ENCODE measurements at regions not wholly inside any gene's neighbourhood (a gene's known extent, or its start where the extent isn't known, plus 50 kb on each side); places are given as distances from the start of the nearest gene placed in this dataset.

DNA sequence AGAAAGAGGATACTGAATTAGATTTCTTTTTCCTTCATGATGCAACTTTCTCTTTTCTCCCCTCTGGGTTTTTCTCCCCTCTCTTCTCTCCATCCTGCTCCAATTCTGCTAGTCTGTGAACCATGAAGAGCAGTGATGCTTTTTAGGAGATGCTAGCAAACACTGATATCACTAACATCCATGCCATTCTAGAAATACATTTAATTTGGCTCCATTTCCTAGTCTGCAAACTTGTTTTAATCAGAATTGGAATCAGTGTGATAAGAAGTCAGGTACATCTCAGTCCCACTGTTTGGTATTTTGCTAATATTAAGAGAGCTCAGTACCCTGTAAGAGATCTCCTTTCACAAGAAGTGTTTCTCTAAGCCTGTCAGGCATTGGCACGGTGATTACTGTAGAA, 437.1 kb downstream of the RWDD3 start:
- DNase-seq (ENCODE audit: low spot score) = no peak

DNA sequence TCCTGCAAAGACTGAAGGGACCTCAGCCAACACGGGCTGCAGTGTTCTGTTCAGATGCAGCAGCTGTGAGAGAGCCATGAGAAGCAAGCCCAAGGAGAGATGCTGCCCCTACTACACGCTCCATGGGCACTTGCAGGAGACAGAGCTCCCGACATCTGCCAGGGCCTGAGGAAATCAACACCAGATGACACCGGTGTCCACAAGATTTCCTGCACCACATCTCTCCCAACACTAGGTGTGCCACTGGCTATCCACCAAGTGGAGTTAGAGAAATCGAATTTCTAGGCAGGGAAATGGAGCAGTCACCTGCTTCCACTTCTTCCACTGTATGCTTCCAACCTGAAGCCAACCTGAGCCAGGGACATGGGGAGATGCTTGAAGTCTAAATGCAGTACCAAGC, 445.3 kb downstream of the RWDD3 start:
- no peak for DNase-seq (ENCODE audit: low spot score)

DNA sequence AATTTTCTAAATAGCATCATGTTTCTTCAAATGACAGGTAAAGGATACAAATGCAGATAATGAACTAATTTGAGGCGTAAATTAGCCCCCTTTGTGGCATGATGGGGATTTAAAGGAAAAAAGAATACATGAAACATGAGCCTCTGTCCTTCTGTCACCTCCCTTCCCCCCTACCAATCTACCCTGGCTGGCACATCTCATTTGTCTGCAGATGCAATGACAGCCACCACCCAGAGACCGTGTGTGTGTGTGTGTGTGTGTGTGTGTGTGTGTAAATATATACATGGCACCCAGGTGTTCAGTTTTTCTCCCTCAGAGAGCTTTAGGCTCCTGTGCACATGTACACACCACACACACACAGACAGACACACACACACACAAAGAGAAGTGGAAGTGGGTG, 451.1 kb downstream of the RWDD3 start:
- DNase-seq (ENCODE audit: low spot score) = no peak

DNA sequence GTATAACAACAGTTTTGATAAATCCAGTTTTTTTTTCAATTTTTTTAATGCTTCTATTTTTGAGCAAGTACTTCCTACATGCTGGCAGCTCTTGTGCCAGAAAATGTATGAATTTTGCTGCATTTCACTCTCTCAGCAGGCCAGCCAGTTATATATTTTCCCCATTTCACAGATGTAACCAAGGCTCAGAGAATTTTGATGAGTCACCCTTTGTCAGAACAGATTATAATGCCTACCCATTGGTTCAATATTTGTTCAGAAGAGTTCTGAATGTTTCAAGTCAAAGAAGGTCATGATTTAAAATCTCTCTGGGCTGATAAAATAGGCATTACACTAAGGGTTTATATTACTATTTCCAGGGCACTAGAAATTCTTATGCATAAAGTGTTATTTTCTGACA, 452.2 kb downstream of the RWDD3 start:
- no peak for DNase-seq (ENCODE audit: low spot score)

DNA sequence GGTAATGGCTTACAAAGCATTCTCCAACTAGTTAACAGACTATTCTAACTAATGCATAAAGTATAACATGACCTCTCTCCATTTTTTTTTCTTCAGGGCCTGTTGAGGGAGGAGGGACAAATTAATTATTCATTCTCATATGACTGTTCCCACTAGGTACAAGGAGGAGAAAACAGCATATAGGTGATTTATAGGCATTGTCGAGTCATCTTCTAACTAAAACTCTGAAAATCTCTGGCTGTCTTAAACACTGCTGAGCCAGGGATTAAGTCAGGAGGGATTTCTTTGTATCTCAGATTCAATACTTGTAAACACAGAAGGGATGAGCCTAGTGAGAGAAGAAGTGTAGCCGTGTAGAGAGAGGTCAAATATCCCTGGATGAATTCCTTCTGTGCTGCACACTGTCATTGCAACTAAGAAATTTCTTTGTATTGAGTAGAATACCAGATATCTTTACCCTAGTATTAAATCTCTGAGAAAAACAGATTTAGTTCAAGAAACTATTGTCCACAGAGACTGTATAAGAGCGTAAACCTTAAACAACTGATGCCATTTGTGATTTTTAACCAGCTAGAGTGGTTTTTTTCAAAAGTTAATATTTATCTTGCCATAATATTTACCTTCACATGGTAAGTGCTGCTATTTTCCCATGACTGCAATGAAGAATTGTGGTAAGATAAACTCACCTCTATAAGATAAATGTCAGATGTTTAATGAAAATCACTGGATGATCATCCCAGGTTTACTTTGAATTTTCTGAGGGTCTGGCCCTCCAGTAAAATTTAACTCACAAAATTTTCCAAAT, 465.3 kb downstream of the RWDD3 start:
- DNase-seq (ENCODE audit: low spot score) = no peak

DNA sequence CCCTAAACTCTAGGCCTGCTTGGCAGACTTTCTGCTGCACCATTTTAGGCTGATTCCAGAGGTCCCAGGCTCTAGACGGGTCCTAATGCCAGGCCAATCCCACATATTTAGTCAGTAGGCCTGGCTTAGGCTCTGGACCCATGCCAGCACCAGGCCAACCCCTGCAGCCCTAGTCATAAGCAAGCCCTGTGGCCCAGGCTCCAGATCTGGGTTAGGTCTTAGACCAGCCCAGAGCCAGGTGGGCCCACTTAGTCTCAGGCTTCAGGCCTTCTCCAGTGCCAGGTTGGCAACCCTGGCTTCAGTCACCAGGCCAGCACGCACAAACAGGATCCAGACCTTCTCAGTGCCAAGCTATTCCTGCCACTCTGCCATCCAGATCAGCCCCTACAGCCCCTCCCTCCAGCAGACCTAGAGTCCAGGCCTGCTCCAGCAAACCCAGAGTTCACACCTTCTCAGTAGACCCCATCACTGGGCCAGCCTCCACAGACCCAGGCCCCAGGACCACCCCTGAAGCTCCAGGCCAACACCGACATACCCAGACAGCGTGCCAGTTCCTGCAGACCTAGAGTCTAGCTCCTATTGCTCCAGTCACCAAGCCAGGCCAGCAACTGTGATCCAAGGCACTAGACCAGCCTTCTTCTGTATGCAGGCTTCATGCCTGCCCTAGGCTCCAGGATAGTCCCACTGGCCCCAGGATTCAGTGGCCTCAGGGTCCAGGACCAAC, 467.6 kb downstream of the RWDD3 start:
- DNase-seq (ENCODE audit: low spot score) = no peak

DNA sequence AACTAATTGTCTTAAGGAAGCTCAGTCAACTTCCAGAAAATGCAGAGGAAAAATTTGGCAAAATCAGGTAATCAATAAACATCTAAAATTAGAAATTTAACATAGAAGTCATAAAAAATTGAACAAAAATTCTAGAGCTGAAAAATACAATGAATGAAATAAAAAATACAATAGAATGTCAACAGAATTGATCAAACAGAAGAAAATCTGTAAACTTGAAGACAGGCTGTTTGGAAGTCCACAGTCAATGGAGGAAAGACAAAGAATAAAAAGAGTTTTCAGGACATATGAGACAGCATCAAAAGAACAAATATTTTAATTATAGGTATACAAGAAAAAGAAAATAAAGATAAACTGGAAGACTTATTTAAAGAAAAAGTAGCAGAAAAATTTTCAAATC, 469.0 kb downstream of the RWDD3 start:
- DNase-seq (ENCODE audit: low spot score) = no peak

DNA sequence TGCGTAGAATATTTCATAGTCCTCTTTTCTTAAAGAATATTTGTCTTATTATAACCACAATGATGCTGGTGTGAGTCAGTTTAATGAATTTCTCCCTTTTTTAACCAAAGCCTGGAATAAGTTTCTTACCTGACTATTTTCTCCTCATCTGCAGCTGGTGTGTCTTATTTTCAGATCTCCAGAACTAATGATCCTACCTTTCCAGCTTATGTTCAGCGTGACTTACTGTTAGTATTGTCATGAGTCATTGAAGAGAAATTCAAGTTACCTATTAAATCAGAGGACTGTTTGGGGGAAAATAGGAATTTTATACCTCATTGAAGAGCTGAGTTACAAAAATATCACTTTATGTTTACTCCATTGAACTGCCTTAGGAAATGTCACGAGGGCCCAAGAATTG, 482.1 kb downstream of the RWDD3 start:
- no peak for DNase-seq (ENCODE audit: low spot score)

DNA sequence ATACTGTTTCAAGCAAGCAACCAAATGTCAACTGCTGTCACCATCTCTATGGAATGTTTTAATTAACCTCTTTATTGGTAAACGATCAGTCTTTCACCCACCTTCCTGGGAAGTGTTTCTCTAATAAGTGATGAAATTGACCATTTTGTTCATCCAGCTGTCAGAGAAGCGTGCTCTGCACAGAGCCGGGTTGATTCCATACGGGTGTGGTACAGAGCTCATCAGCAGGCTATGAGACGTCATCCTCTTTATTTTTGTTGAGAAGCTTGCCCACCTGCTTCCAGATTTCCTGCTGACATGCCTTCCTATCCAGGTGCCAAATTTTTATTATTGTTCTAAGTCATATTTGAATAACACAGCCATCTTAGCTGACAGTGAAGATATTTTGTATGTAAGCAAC, 482.5 kb downstream of the RWDD3 start:
- no peak for DNase-seq (ENCODE audit: low spot score)

DNA sequence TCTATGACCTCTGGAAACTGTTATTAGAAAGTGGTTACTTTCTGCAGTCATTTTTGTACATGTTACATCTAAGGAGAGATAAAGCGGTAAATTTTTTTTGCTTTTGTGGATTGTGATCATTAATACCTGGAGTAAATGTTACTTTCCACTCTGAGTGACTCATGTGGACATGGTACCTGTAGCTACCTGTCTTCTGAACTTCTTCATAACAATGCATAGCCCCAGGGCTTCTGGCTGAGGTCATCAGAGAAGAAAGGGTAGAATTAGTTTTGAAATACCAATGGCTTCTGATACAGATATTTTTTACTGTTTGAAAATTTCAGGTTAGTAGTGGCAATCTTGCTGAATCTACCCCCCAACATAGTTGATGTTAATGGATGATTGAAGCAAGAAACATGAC, 489.3 kb downstream of the RWDD3 start:
- no peak for DNase-seq (ENCODE audit: low spot score)

DNA sequence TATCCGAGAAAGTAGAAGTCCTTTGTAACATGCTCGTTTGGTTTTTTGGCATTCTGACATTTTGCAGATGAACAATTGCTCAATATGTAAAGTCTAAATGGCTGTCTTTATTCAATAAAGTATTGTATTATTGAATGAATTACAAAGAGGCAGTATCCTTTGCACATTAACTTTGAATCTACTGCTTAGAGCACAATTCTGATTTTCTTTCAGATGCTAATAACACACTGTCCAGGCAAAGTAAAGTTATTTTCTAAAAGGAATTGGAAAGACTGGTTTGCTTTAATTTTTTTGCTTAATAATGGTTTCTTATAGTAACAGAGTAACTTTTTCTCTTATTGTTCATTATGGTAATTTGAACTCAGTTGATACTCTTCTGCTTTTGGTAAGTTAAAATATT, 494.8 kb downstream of the RWDD3 start:
- no peak for DNase-seq (ENCODE audit: low spot score)

DNA sequence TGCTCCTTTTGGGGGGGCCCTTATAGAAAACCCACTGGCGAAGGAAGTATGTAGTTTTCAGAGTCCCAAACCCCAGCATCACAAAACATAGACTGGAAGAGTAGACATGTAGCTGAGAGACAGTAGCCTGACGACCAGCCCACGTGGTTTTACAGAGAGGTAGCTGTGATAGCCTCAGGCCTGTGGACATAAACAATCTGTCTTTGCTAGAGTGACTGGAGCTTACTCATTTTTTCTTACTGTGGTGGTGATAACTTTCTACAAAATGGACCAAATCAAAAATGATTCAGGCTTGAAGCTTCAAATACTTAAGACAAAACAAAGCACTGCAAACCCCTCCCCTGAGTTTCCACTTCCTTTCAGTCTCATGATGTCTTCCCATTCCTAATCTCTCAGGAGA, 497.0 kb downstream of the RWDD3 start:
- no peak for DNase-seq (ENCODE audit: low spot score)

DNA sequence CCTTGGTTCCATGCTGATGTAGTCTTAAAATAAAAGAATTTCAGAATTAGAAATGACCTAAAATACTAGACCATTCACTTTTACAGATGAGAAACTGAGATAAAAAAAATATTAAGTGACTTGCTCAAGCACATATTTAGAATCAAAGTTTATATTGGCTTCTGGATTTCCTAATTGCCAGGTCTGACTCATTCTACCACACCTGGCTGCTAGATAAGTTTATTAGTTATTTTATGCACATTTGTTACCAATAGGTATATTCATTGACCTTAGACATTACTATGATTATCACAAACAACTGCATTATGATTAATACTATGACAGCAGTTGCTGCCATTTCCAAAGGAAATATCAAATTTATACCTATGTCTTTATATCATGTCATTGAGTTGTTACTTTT, 497.5 kb downstream of the RWDD3 start:
- DNase-seq (ENCODE audit: low spot score) = no peak

DNA sequence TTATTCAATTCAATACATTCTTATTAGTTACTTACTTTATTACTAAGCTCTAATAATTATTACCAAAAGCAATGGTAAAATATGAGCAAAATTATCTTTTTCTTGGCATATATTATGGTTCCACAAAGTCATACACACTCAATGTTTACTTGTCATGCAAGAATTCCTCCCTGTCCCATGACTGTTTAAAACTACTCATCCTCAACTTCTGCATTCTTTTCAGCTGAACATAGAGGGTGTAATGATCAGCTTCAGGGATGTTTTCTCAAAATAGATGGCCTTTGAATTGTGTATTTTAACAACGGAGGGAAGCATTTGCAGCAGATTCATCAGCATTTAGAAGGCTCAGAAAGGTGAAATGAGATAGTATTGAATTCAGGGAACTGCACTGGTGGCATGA, 499.0 kb downstream of the RWDD3 start:
- no peak for DNase-seq (ENCODE audit: low spot score)

DNA sequence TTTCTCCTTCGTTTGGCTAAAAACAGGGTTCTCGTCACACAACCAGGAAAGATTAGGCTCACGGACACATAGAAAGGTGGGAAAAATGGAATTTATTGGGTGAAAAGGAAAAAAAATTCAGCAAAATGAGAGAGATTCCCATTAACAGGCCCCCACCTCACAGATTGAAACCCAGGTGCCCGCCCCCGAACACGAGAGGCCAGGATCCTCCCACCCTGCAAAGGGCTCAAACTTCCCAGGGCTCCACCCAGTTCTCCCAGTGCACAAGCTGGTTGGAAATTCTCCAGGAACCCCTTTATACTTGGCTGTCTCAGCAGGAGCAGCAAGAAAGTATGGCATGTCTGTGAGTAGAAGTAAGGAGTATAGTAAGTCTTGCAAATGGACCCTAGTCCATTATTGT, 499.7 kb downstream of the RWDD3 start:
- DNase-seq (ENCODE audit: low spot score) = no peak

DNA sequence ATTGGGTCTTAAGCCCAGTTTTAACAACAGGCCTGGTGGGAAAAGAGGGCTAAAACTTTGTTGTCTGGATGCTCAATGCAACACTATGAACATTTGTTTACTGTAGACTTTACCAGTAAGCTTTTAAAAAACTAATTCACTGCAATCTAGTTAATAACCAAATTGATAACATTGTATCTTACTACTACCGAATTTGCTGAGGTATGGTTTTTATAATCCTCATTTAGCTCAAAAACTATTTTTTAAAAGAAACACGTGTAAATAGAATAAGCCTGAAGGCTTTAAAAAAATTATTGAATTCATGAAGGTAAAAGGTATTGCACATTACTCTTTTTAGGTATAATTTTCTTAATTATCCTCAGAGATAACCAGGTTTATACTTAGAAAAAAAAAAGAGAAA, 500.6 kb downstream of the RWDD3 start:
- no peak for DNase-seq (ENCODE audit: low spot score)

DNA sequence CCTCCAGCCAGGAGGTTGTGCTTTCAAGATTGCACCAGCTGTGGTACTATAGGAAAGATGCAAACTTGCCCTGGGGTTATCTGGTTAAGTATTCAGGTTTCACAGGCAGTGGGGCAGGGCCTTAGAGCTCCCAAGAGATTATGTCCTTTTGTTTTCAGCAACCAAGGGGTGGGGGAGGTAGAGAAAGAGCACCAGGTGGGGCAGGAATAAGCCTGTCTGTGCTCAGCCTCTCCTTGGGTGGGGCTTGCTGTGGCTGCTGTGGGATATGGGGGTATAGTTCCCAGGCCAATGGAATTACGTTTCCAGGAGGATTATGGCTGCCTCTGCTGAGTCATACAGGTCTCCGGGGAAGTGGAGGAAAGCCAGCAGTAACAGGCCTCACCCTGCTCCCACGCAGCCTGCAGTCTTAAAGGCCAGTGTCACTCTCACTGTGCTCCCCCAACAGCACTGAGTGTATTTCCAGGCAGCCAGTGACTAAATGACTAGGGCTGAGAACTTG, 508.6 kb downstream of the RWDD3 start:
- no peak for DNase-seq (ENCODE audit: low spot score)

DNA sequence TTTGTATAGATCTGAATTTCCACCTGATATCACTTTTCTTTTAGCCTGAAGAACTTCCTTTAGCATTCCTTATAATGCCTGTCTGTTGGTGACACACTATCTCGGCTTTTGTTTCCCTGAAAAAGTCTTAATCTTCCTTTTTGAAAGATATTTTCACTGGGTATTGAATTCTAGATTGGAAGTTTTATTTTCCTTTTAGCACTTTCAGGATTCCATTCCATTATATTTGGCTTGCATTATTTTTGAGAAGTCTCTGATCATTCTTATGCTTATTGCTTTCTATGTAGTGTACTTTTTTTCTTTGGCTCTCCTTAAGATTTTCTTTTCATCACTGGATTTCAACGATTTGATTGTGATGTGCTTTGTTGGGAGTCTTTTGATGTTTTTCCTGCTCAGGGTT, 510.7 kb downstream of the RWDD3 start:
- no peak for DNase-seq (ENCODE audit: low spot score)

DNA sequence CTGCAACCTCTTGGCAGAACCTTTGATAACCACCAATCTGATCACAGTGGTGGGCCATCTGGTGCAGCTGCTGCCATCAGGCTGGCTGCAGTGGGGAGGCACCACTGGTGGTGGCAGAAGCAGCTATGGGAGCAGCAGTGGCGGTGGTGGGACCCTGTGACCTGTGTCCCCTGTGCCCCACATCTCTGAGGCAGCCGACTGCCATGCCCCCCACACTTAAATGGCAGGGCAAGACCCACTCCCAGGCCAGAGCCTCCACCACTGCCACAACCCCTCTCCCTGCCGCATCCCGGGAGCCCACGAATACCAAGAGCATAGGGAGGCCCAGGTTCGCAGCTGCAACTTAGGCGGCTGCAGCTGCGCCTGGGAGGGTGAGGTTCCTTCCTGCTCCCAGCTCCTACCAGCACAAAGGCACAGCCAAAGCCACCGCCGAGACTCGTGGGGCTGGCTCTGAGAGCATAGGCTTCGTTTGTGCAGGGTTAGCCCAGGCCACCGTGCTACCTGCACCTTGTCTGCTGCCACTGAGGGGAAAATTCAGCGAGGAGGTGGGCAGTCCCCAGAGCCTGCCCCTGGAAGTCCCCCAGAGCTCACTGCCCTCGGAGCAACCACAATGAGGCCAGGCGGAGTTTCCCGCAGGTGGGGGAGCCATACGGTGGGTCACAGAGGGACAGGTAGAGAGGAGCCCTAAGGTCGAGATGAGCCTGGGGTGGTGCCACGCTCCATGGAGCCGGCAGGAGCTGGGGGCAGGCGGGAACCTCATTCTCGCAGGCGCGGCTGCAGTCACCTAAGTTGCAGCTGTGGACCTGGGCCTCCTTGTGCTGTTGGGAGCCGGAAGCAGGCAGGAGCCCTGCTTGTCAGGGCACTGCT, 518.7 kb downstream of the RWDD3 start:
- no peak for DNase-seq (ENCODE audit: low spot score)

DNA sequence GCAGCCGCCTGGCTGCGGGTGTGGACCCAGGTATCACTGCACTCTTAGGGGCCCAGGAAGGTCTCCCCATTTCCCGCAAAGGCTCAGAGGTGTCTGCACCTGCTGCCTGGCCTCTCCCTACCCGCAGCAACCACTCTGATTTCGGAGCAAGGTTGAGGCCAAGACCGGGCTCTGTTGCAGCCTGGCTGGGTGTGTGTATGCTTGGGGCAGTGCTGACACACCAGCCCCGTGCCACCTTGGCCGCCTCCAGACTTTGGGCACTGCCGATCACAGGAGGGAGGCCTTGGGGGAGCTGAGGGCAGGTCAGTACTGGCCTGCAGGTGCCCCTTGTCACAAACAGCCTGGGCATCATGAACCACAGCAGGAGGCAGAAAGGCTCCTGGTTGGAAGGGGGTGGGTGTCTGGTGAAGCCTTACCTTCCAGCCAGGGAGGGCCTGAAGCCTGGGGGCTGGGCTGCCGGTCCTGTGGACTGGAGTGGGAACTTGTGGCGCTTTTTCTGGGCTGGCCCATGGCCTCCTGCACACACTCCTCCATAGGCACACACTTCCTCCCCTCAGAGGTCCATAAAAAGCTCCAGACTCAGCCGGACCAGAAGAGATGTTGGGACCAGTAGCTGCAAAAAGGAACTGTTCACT, 519.5 kb downstream of the RWDD3 start:
- no peak for DNase-seq (ENCODE audit: low spot score)

DNA sequence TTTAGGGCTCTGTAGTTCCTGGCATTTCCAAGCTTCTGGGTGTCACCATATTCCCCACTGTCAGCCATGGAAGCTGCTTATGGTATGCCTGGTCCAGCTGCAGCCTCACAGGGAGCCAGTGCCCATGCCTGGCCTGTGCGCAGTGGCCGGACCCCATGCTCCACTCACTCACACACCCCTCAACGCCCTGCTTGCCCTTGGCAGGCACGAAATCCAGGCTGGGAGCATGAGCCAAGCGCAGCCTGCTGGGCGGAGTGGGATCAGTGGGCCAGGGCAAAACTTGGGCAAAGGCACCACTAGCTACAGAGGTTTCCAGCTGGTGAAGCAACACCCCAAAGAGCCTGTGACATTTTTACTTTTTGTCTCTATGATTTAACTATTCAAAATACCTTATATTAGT, 520.4 kb downstream of the RWDD3 start:
- DNase-seq (ENCODE audit: low spot score) = no peak

DNA sequence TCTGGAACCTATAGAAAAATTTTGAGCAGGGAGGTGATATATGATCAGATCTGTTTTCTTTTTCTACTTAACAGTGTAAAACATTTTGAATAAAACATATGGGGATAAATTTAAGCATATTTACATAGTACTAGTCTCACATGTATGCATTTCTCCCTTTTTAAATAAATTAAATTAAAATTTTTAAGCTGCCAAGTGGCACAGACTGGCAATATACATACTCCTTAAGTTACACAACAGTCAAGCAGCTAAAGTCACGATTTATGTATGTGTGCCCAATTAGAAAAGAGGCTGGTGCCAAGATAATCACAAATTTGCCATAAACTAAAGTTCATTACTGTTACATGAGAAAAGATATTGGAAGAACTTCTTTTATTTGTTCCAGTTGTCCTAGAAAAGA, 532.0 kb downstream of the RWDD3 start:
- no peak for DNase-seq (ENCODE audit: low spot score)
